ENCODE measurements at regions not wholly inside any gene's neighbourhood (a gene's known extent, or its start where the extent isn't known, plus 50 kb on each side); places are given as distances from the start of the nearest gene placed in this dataset.

- TF ChIP-seq PATZ1 (CRISPR knock-in tag; IDR thresholded peaks at IDR 0.05; ENCODE audit: borderline replicate concordance) (no peak), ZFP30 (CRISPR knock-in tag; IDR thresholded peaks at IDR 0.05) (no peak), BACH2 (CRISPR knock-in tag; IDR thresholded peaks at IDR 0.05; ENCODE audit: borderline replicate concordance) (no peak), ZFP3 (CRISPR knock-in tag; IDR thresholded peaks at IDR 0.05) (no peak), TCF4 (CRISPR knock-in tag; IDR thresholded peaks at IDR 0.05; ENCODE audit: borderline replicate concordance) (no peak), RARB (CRISPR knock-in tag; IDR thresholded peaks at IDR 0.05) (no peak), ZC3H10 (CRISPR knock-in tag; IDR thresholded peaks at IDR 0.05) (no peak), POU6F1 (CRISPR knock-in tag; IDR thresholded peaks at IDR 0.05; ENCODE audit: borderline replicate concordance, low read depth) (no peak), CREB5 (CRISPR knock-in tag; IDR thresholded peaks at IDR 0.05; ENCODE audit: low read depth) (no peak)
These were observed 392.6 kb downstream of the FAT4 start for GRCh38 chr4:125707397-125707796.
